Endothelial cell of umbilical vein (primary cell): ENCODE measurements at regions not wholly inside any gene's neighbourhood (a gene's known extent, or its start where the extent isn't known, plus 50 kb on each side); places are given as distances from the start of the nearest gene placed in this dataset.

Experiments
- BruUV-seq: library from RNA; stranded (reverse); fragments of 400-500 nt; replicated peaks from 2 replicates; lab custom pipeline; 2021; lab: Mats Ljungman, UMichigan
- CTCF ChIA-PET: fragments of 300-600, 350-600 bp; sonication (Branson Sonifier 250); formaldehyde crosslinking; loops from one replicate; lab custom pipeline; 2021; ENCODE audit warnings: antibody characterized with exemption, inconsistent platforms; lab: Charles Lee
- POLR2A ChIA-PET: fragments of 300-600, 350-600 bp; sonication (Branson Sonifier 250); formaldehyde crosslinking; loops from one replicate; lab custom pipeline; 2021; ENCODE audit warnings: antibody characterized with exemption, inconsistent platforms; lab: Charles Lee
- DNase-seq: peaks from one replicate; pipeline ENCODE4 v3.0.0-alpha.2; 2011; ENCODE audit warnings: low read depth, low spot score
- FAIRE-seq: peaks from 2 replicates; lab custom pipeline; 2011; peaks lifted over from hg19 to GRCh38; lab: Jason Lieb, UNC
- H2AFZ ChIP-seq: 2 replicates; pipeline ENCODE4 v1.6.0; 2012; ENCODE audit warnings: low read depth, low read length, control low read depth, inconsistent platforms
- H3K27ac ChIP-seq: 2 replicates; pipeline ENCODE4 v1.5.1; 2011; ENCODE audit warnings: low read depth, mild to moderate bottlenecking, control low read depth, low read length, moderate library complexity; ENCODE audit not compliant: insufficient read depth
- H3K27me3 ChIP-seq, 2 experiments: 2 replicates each; pipeline versions ENCODE4 v1.6.0 to v1.6.1; 2011; ENCODE audit warnings: low read length in 2 of 2, mixed read lengths in 1 of 2; ENCODE audit not compliant: control insufficient read depth in 2 of 2, insufficient read depth in 2 of 2
- H3K36me3 ChIP-seq, 2 experiments: 2 replicates in 1 of 2; 3 replicates in 1 of 2; pipeline ENCODE4 v1.5.1; 2011; ENCODE audit warnings: low read length in 2 of 2, mild to moderate bottlenecking in 1 of 2, moderate library complexity in 1 of 2; ENCODE audit not compliant: control insufficient read depth in 2 of 2, insufficient read depth in 2 of 2; ENCODE audit errors: extremely low read depth in 1 of 2
- H3K4me1 ChIP-seq: 3 replicates; pipeline ENCODE4 v1.5.1; 2011; ENCODE audit warnings: mild to moderate bottlenecking, low read length; ENCODE audit not compliant: control insufficient read depth, insufficient read depth; ENCODE audit errors: extremely low read depth
- H3K4me2 ChIP-seq: 2 replicates; pipeline ENCODE4 v1.6.1; 2011; ENCODE audit warnings: low read length, control low read depth, mixed read lengths; ENCODE audit not compliant: insufficient read depth
- H3K4me3 ChIP-seq, 3 experiments: fragments of 200-600 bp in 1 of 3; sonication (generic), shearing (Covaris generic) in 1 of 3; replicated peaks in 1 of 3; 2 replicates each; pipeline ENCODE4 v1.5.1; 2011 to 2016; ENCODE audit warnings: control low read depth in 3 of 3, low read length in 3 of 3, mild to moderate bottlenecking in 2 of 3, inconsistent platforms in 1 of 3, low read depth in 1 of 3, moderate library complexity in 1 of 3; ENCODE audit not compliant: insufficient read depth in 1 of 3
- H3K79me2 ChIP-seq: 2 replicates; pipeline ENCODE4 v1.6.0; 2012; ENCODE audit warnings: low read length, inconsistent platforms; ENCODE audit not compliant: control insufficient read depth, insufficient read depth
- H3K9ac ChIP-seq: replicated peaks from 2 replicates; pipeline ENCODE3; 2011; ENCODE audit warnings: low read length, control low read depth; ENCODE audit not compliant: insufficient read depth; ENCODE audit errors: extremely low read depth
- H3K9me1 ChIP-seq: replicated peaks from 3 replicates; pipeline ENCODE4 v1.6.0; 2011; ENCODE audit warnings: mild to moderate bottlenecking, low read length; ENCODE audit not compliant: control insufficient read depth, insufficient read depth; ENCODE audit errors: extremely low read depth
- H3K9me3 ChIP-seq: replicated peaks from 2 replicates; pipeline ENCODE4 v1.5.1; 2012; ENCODE audit warnings: low read length, inconsistent platforms; ENCODE audit not compliant: control insufficient read depth, insufficient read depth
- H4K20me1 ChIP-seq: replicated peaks from 2 replicates; pipeline ENCODE3; 2011; ENCODE audit warnings: mild to moderate bottlenecking, low read length; ENCODE audit not compliant: control insufficient read depth, insufficient read depth; ENCODE audit errors: extremely low read depth
- CTCF ChIP-seq, 2 donors: IDR thresholded peaks; 1 replicate in 1 of 2; 2 replicates in 1 of 2; pipeline ENCODE4 v1.5.1; 2011; ENCODE audit warnings: low read length in 2 of 2, mild to moderate bottlenecking in 2 of 2, moderate library complexity in 2 of 2, control low read depth in 1 of 2, inconsistent platforms in 1 of 2, low read depth in 1 of 2; ENCODE audit not compliant: insufficient read depth in 1 of 2; ENCODE audit errors: extremely low read depth in 1 of 2
- EZH2 ChIP-seq: IDR thresholded peaks from 2 replicates; pipeline ENCODE4 v1.6.1; 2012; ENCODE audit warnings: borderline replicate concordance, low read depth, mild to moderate bottlenecking, moderate library complexity, low read length, inconsistent platforms; ENCODE audit not compliant: severe bottlenecking
- FOS ChIP-seq: IDR thresholded peaks from 2 replicates; pipeline ENCODE4 v1.6.1; 2011; ENCODE audit warnings: mild to moderate bottlenecking, low read length, moderate library complexity, borderline replicate concordance; ENCODE audit not compliant: insufficient read depth
- GATA2 ChIP-seq: IDR thresholded peaks from 2 replicates; pipeline ENCODE4 v1.7.0; 2011; ENCODE audit warnings: low read depth, mild to moderate bottlenecking, moderate library complexity, mixed read lengths, low read length; ENCODE audit not compliant: insufficient read length, insufficient read depth
- JUN ChIP-seq: IDR thresholded peaks from 2 replicates; pipeline ENCODE4 v1.6.1; 2011; ENCODE audit warnings: borderline replicate concordance, low read depth; ENCODE audit not compliant: insufficient read length, insufficient read depth
- MAX ChIP-seq: IDR thresholded peaks from 2 replicates; pipeline ENCODE4 v1.6.1; 2011; ENCODE audit not compliant: insufficient read depth, insufficient read length
- MYC ChIP-seq: IDR thresholded peaks from one replicate; pipeline ENCODE4 v1.6.1; 2011; ENCODE audit warnings: mild to moderate bottlenecking, low read depth, low read length
- POLR2A ChIP-seq: IDR thresholded peaks from 2 replicates; pipeline ENCODE4 v1.6.1; 2012; ENCODE audit warnings: low read depth, mild to moderate bottlenecking, control low read depth, low read length
- POLR2AphosphoS5 ChIP-seq: IDR thresholded peaks from 2 replicates; pipeline ENCODE4 v1.6.1; 2012; ENCODE audit warnings: low read depth, mild to moderate bottlenecking, control low read depth, low read length, moderate library complexity; ENCODE audit not compliant: insufficient read depth
- dilution Hi-C: fragments of 300-500 bp; cut with MboI; formaldehyde crosslinking; loops from one replicate; pipeline ENCODE4 v1.15.0; 2019; ENCODE audit warnings: low sequenced_read_pairs; ENCODE audit not compliant: extremely low pct_ligation_motif_present
- intact Hi-C: fragments of 100-400 bp; cut with micrococcal nuclease; formaldehyde crosslinking; loops from one replicate; pipeline ENCODE4 v1.10.0; 2022

- dilution Hi-C loops (no loop called here), intact Hi-C loops (no loop called here)
- DNase-seq (no peak), FAIRE-seq (no peak)
- no peaks in the 10 kb centered on the region for H3K9me1 ChIP-seq
- H3K79me2 ChIP-seq, result no peaks in the 10 kb centered on the region
- BruUV-seq, result no TSS peak
- H3K27ac ChIP-seq, result no peak overlapping the region
- CTCF ChIA-PET, result no interaction called here
- TF ChIP-seq MYC (no peak), GATA2 (no peak), FOS (no peak), MAX (no peak), JUN (no peak), CTCF (IDR thresholded peaks at IDR 0.05; ENCODE audit: extremely low read depth in 1 of 2, insufficient read depth in 1 of 2, low read depth in 1 of 2, low read length in 2 of 2) (no peak), POLR2AphosphoS5 (no peak), POLR2A (no peak), EZH2 (no peak)
- no peak overlapping the region for H3K9ac ChIP-seq
- H3K4me3 ChIP-seq, result no peak overlapping the region
- H3K9me3 ChIP-seq, result peaks cover 3% of the 10 kb centered on the region
- no peaks in the 10 kb centered on the region for H3K4me1 ChIP-seq
- no peaks in the 10 kb centered on the region for H3K36me3 ChIP-seq
- POLR2A ChIA-PET, result no interaction called here
- no peak overlapping the region for H2AFZ ChIP-seq
- H4K20me1 ChIP-seq, result no peaks in the 10 kb centered on the region
- no peaks in the 10 kb centered on the region for H3K27me3 ChIP-seq
- H3K4me2 ChIP-seq, result no peak overlapping the region
Observed at GRCh38 chr2:5285061-5285460, 407.1 kb upstream of the SOX11 start.
